HAP-1 (cell line): ENCODE measurements at regions not wholly inside any gene's neighbourhood (a gene's known extent, or its start where the extent isn't known, plus 50 kb on each side); places are given as distances from the start of the nearest gene placed in this dataset.
A peak's percentile ranks its signal among the peaks of the same experiment; 100 is the strongest.

Source experiments
- DNase-seq, 2 experiments: peaks; one replicate each; pipeline ENCODE4 v3.0.0-alpha.2; 2016 to 2020; ENCODE audit warnings: low spot score in 2 of 2
- H3K27me3 ChIP-seq: fragments of 250-450 bp; sonication (Bioruptor Pico); 2 replicates; pipeline ENCODE4 v1.5.1; 2020; ENCODE audit warnings: low read depth, mild to moderate bottlenecking, moderate library complexity
- H3K36me3 ChIP-seq: fragments of 250-450 bp; sonication (Bioruptor Pico); replicated peaks from 2 replicates; pipeline ENCODE4 v1.5.1; 2020; ENCODE audit warnings: mild to moderate bottlenecking
- H3K4me1 ChIP-seq: fragments of 250-450 bp; sonication (Bioruptor Pico); 2 replicates; pipeline ENCODE4 v1.5.1; 2020; ENCODE audit warnings: mild to moderate bottlenecking
- H3K4me3 ChIP-seq: fragments of 250-450 bp; sonication (Bioruptor Pico); 2 replicates; pipeline ENCODE4 v1.5.1; 2020; ENCODE audit warnings: mild to moderate bottlenecking, moderate library complexity
- H3K9me3 ChIP-seq: fragments of 250-450 bp; sonication (Bioruptor Pico); 2 replicates; pipeline ENCODE4 v1.5.1; 2020; ENCODE audit warnings: mild to moderate bottlenecking, moderate library complexity
- in situ Hi-C: fragments of 300-500 bp; cut with MboI; formaldehyde crosslinking; loops from 3 replicates; pipeline ENCODE4 v1.14.3; 2020; ENCODE audit warnings: low sequenced_read_pairs, inconsistent platforms, mixed read lengths

DNA sequence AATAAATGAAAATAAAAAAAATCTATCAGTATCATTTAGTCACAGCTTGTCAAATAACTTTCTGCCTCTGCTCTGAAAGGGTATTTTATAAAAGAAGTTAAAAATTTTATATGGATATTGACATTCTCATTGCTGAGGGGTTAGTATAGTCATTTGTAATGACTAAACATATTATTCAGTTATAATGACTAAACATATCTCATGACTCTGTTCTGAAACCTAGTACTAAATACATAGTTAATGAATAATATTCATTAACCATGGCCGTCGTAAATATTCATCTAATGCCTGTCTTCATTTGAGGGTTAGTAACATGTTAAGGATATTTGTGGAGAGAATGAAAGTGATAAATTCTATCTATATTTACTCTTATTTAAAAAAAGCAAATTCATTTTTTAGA, 69.1 kb upstream of the MAP4K3 start:
- Histone ChIP-seq H3K27me3 (no peaks in the 10 kb centered on the region), H3K9me3 (no peaks in the 10 kb centered on the region), H3K4me3 (no peak overlapping the region), H3K4me1 (peaks cover 11% of the 10 kb centered on the region), H3K36me3 (no peaks in the 10 kb centered on the region)
- no peak for DNase-seq
- in situ Hi-C loops, result no loop called here

DNA sequence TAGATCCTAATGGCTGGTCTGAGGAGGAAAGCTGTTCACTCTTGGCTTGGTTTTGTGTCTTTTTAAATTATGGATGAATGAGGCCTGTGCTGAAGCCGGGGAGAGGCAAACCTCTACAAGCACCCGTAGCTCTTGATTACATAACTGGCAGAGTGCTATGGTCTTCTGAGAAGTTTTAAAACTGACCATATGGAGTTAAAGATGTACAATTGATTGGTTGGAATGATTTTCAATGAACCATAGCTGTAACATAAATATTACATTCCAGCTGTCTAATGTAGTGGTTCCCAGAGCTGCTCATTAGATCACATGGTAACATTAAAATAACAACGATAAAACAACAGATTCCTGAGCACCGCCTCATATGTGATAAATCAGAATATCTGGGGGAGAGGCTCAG, 71.1 kb upstream of the MAP4K3 start:
- DNase-seq, result no peak
- no peaks in the 10 kb centered on the region for H3K36me3 ChIP-seq
- in situ Hi-C loops, result no loop called here
- H3K4me3 ChIP-seq, result no peak overlapping the region
- H3K27me3 ChIP-seq, result no peaks in the 10 kb centered on the region
- H3K4me1 ChIP-seq, result peaks cover 17% of the 10 kb centered on the region
- no peaks in the 10 kb centered on the region for H3K9me3 ChIP-seq

DNA sequence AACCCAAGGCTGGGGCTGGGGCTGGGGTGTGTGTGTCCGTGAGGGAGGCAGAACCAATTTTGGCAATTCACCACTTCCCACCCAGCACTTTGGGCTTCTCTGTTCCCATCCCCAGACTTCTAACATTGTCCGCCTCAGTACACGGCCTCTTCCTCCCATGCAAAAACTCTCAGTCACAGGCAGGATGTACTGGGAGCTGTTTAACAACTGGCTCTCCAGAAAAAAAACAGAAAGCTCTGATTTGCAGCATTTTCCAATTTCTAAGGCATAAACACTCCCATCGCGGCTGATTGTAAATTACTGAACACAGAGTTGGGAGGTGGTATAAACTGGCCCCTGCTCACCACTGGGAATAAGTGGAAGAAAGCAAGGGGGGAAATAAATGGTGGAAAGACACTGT, 73.1 kb upstream of the MAP4K3 start:
- in situ Hi-C loops, result no loop called here
- Histone ChIP-seq H3K36me3 (no peaks in the 10 kb centered on the region), H3K4me3 (no peak overlapping the region), H3K9me3 (no peaks in the 10 kb centered on the region), H3K4me1 (peaks cover 10% of the 10 kb centered on the region), H3K27me3 (no peaks in the 10 kb centered on the region)
- no peak for DNase-seq

DNA sequence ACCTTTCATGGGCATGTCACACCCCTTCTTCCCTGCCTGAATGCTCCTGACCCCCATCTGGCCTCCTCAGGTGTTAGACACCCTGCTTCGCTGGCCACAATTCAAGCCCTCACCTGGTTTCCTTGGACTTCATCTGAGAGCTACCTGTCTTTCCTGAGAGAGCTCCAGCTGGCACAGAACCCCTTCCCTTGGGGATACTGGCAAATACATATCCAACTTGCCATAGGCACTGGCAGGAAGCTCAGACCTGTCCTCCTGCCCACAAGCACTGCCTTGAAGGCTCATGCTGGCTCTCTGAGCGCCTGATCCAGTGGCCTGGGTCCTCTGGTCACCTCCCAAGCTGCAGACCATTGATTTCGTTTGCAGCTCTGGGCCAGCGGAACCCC, 74.1 kb upstream of the MAP4K3 start:
- H3K4me1 ChIP-seq, result peaks cover 10% of the 10 kb centered on the region
- no peaks in the 10 kb centered on the region for H3K36me3 ChIP-seq
- no peaks in the 10 kb centered on the region for H3K27me3 ChIP-seq
- in situ Hi-C loops, result no loop called here
- H3K4me3 ChIP-seq, result no peak overlapping the region
- H3K9me3 ChIP-seq, result no peaks in the 10 kb centered on the region
- no peak for DNase-seq

DNA sequence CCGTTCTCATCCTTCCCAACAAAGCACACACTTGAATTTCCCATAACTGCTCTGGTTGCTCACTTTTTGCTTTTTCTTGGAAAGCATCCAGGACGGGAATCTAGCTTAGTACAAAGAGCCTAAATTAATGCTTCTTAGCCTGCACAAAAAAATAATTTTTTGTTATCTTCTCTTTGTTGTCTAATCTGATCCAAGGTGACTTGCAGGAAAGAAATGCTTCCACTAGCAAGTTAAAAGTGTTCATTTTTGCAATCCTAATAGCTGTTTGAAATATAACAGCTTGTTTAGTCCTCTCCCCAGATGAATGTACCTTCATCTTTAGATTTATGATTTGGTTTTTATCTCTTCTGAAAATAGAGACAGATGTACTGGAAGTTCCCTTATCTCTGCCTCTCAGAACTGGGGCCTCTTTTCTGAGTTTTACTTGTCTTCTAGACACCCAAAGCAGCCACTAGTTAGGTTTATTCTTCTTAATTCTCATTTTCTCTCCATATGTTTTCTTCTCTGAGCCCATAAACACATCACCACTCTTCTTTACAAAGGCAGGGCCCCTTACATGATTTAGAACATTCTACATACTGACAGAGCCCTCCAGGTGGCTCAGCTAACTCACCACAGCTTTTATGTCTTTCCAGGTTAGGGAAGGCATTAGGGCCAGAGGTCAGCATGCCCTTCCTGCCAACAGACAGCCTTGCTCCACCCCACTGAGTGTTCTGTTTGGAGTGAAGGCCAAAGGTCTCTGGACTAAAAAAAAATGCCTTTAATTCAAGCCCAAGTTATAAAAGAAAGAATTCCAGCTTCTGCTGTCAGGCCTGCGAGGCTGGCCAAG, 74.7 kb upstream of the MAP4K3 start:
- Histone ChIP-seq H3K36me3 (no peaks in the 10 kb centered on the region), H3K4me1 (peaks cover 10% of the 10 kb centered on the region), H3K4me3 (no peak overlapping the region), H3K9me3 (no peaks in the 10 kb centered on the region), H3K27me3 (no peaks in the 10 kb centered on the region)
- no peak for DNase-seq
- in situ Hi-C loops, result no loop called here

DNA sequence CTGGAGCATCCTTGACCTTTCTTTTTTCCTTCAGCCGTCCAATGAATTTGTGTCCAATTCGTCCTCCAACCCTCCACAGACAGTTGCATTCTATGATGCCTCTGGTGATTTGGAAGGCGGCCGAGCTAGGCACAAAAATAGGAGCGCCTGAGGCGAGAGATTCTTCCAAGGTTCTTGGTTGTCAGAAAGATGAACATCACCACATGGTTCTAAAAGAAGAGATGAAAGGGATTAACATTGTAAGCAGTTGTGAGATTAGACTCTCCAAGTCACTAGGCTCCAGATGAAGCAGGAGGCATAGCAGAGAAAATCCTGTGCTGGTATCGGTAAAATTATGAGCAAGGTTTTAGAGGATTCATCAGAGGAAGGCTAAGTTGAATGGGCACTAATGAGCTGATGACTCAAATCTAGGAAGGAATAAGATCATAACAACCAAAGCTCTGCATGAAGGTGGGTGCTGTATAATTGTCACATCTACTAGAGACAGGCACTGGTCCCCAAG, 75.4 kb upstream of the MAP4K3 start:
- DNase-seq, result no peak
- H3K4me1 ChIP-seq, result peaks cover 10% of the 10 kb centered on the region
- in situ Hi-C loops, result no loop called here
- H3K9me3 ChIP-seq, result no peaks in the 10 kb centered on the region
- no peak overlapping the region for H3K4me3 ChIP-seq
- no peaks in the 10 kb centered on the region for H3K36me3 ChIP-seq
- no peaks in the 10 kb centered on the region for H3K27me3 ChIP-seq

DNA sequence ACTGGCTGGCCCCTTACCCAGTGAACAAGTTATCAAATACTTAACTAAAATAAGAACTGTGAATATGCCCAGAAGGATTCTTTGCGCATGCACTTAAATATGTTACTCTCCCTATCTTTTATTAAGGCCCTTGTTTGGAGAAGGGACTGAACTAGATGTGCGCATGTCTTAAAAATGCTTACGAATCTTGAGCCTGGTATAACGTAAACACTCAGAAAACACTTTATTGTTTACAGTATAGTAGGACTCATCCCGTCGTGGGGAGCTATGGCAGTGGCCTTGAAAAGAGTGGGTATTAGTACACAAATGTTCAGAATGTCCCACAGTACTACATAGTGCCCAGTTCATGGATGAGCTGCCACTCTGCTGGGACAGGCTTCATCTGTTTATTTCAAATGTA, 75.9 kb upstream of the MAP4K3 start:
- Histone ChIP-seq H3K9me3 (no peaks in the 10 kb centered on the region), H3K4me3 (no peak overlapping the region), H3K36me3 (no peaks in the 10 kb centered on the region), H3K27me3 (no peaks in the 10 kb centered on the region), H3K4me1 (peaks cover 10% of the 10 kb centered on the region)
- no peak for DNase-seq
- in situ Hi-C loops, result no loop called here

DNA sequence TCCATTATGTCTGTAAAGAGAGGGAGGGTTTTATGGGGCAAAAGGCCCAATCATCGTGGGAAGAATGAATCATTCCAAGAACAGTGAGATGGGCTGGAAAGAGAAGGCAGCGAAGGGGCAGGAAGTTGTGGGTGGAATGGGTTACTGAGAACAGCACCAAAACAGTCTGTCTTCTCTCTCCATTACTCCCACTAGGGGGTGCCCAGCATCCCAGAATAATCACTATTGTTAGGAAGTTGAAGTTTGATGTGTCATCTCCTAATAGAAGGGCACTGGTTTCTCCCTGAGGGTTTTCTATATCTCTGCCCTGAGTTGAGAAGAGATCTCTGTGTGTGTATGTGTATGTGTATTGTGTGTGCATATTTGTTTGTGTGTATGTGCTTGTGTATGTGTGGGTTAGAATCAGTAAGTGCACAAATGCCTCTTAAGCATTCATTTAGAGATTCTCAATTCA, 76.6 kb upstream of the MAP4K3 start:
- Histone ChIP-seq H3K4me1 (peaks cover 10% of the 10 kb centered on the region), H3K4me3 (no peak overlapping the region), H3K36me3 (no peaks in the 10 kb centered on the region), H3K9me3 (no peaks in the 10 kb centered on the region), H3K27me3 (no peaks in the 10 kb centered on the region)
- DNase-seq, result peak; percentile 65 to 74
- in situ Hi-C loops, result no loop called here

DNA sequence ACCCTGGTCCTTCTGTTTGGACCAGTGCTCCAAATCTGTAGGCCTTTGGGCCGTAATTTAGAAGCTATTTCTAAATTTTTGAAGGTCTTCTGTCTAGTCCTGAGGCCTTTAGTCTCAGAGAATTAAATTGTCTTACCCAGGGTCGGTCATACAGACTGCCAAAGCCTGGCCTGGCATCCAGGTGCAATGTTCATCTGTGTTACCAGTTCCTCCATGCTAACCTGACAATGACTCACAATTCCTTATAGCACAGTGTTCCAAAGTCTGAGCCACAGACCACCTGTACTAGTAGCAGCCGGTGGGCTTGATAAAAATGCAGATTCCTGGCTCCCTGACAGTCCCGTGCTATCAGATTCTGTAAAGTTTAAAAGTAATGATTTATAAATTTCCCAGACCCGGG, 77.7 kb upstream of the MAP4K3 start:
- no peaks in the 10 kb centered on the region for H3K27me3 ChIP-seq
- in situ Hi-C loops, result no loop called here
- DNase-seq, result no peak
- H3K9me3 ChIP-seq, result no peaks in the 10 kb centered on the region
- no peaks in the 10 kb centered on the region for H3K36me3 ChIP-seq
- no peak overlapping the region for H3K4me3 ChIP-seq
- H3K4me1 ChIP-seq, result peaks cover 10% of the 10 kb centered on the region

DNA sequence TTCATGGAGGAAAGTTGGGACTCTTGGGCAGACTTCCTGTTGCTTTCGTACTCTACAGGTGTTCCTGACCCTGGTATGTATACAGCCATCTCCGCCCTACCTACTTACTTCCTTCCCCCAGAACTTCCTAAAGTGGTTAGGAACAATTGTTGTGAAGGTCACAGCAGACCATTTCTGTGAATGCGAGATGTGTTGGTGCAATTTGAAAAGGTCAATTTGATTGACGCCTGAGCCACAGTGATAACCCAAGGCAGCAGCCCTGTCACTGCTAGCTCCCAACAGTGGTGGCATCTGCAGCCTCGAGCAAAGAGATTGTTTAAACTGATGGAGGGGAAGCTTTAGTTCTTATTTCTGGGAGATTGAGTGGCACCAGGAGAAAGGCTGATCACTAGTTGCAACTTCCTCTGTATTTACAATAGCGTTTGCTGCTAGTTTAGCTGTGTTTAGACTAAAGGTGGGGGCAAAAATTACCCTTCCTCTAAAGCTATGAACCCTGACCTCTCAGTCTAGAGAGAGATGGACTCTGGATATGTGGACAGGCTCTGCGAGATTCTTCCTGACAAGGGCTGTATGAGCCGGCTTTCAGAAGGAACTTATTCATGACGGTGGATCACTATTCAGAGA, 78.3 kb upstream of the MAP4K3 start:
- Histone ChIP-seq H3K4me1 (peaks cover 10% of the 10 kb centered on the region), H3K27me3 (no peaks in the 10 kb centered on the region), H3K36me3 (no peaks in the 10 kb centered on the region), H3K9me3 (no peaks in the 10 kb centered on the region), H3K4me3 (no peak overlapping the region)
- in situ Hi-C loops, result no loop called here
- DNase-seq, result no peak

DNA sequence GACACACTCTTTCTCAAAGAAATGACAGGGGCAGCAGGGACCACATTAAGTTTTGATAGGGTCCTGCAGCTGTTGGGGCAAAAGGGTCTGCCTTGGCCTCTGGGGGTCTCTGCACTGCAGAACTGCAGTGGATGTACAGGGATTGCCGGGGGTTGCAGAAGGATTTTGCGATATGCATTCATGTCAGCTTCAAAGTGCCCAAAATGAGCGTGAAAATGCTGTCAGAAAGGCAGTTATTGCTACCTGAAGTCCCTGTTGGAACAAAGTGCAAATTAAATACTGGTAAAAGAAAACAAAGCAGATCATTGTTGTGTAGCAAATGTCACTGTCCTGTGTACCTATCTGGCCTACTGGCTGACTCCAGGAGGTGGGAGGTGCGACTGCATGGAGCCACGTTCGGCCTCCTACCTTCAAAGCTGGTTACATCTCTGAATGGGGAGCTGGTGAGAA, 78.8 kb upstream of the MAP4K3 start:
- DNase-seq, result no peak
- H3K4me1 ChIP-seq, result peaks cover 10% of the 10 kb centered on the region
- no peaks in the 10 kb centered on the region for H3K27me3 ChIP-seq
- in situ Hi-C loops, result no loop called here
- no peak overlapping the region for H3K4me3 ChIP-seq
- H3K9me3 ChIP-seq, result no peaks in the 10 kb centered on the region; the same call in none of the 2 replicates
- no peaks in the 10 kb centered on the region for H3K36me3 ChIP-seq

DNA sequence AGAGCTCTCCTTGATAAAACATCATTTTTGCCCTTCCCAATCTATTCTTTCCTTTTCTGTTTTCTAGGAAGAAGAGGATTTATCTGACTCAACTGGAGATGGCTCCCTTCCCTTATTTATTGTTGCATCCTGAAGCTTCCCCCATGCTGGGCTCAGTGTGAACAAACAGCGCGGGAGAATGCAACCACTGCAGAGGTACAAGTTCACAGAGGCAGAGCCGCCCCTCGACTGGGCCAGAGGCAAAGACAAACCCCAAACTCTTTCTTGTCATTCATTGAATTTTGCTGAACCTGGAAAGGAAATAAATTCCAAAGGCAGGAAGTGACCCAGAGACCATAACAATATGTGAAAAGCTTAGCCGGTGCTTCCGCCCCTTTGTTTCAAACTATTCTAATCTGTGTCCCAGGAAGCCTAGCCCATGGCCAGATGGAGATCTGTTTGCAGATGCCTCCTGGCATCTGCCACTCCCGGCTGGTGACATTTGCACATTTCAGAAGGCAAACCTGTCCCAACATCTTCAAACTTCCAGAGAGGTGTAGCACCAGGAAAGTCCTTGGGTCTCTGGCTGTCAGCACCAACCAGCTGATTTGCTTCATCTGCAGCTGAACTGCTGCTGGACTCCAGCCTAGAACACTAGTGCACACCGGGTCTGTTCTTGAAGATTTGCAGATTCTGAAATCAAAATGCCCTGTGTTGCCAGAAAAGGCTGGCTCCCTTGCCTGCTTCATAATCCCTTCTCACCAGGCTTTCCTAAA, 79.4 kb upstream of the MAP4K3 start:
- Histone ChIP-seq H3K4me3 (no peak overlapping the region), H3K36me3 (no peaks in the 10 kb centered on the region), H3K4me1 (peaks cover 10% of the 10 kb centered on the region), H3K27me3 (no peaks in the 10 kb centered on the region), H3K9me3 (peaks cover 2% of the 10 kb centered on the region)
- DNase-seq, result no peak
- in situ Hi-C loops, result no loop called here

DNA sequence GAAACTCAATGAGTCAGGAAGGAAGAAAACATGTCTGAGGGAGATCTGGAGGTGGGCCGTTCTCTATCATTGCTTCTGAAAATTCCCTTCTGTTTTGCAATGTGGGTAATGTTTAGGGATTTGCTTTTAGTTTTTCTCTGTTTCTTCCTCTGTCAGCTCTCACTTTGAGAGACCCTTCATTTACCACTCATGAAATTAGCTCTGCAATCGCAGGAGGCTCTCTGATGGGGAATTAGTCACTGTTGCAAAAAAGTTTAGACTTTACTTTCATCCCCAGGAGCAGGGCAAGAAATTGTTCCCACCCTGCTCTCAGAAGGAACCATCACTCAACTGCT, 80.0 kb upstream of the MAP4K3 start:
- Histone ChIP-seq H3K27me3 (no peaks in the 10 kb centered on the region), H3K4me1 (peaks cover 5% of the 10 kb centered on the region), H3K36me3 (no peaks in the 10 kb centered on the region), H3K4me3 (no peak overlapping the region), H3K9me3 (peaks cover 7% of the 10 kb centered on the region)
- in situ Hi-C loops, result no loop called here
- no peak for DNase-seq

DNA sequence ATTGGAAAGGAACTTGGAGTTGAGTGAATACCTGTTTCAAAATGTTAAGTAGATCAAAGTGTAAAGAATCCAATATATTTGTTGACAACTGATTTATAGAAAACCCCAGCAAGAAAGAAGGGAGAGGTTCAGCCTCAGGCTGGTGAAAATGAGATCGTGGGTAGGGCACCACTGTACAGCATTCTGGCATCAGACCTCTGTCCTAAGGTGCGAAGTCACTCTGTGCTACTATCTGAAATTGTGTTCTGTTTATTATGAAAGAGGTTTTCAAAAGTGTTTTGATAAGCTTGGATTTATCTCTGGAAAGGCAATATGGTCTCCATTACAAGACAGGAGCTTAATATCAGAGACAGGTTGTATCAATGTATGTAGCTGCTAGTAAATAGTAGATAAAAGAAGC, 80.5 kb upstream of the MAP4K3 start:
- no peak for DNase-seq
- no peaks in the 10 kb centered on the region for H3K27me3 ChIP-seq
- peaks cover 5% of the 10 kb centered on the region for H3K4me1 ChIP-seq
- no peak overlapping the region for H3K4me3 ChIP-seq
- in situ Hi-C loops, result no loop called here
- no peaks in the 10 kb centered on the region for H3K36me3 ChIP-seq
- H3K9me3 ChIP-seq, result peaks cover 12% of the 10 kb centered on the region
